Osteoblast (primary cell): ENCODE measurements at regions not wholly inside any gene's neighbourhood (a gene's known extent, or its start where the extent isn't known, plus 50 kb on each side); places are given as distances from the start of the nearest gene placed in this dataset.
A peak's percentile ranks its signal among the peaks of the same experiment; 100 is the strongest.
"Not testable (repeated sequence)": the region's sequence is repeated elsewhere in the genome, so short reads cannot be mapped to it uniquely, and the experiment has no call there.

Experiments used
- DNase-seq: peaks from one replicate; pipeline ENCODE4 v3.0.0; 2011; ENCODE audit warnings: low spot score, mixed read lengths; ENCODE audit not compliant: insufficient read length; ENCODE audit errors: missing footprints
- H2AFZ ChIP-seq: 2 replicates; pipeline ENCODE4 v1.6.0; 2011; ENCODE audit warnings: mild to moderate bottlenecking, low read length
- H3K27ac ChIP-seq: 2 replicates; pipeline ENCODE4 v1.5.1; 2011; ENCODE audit warnings: mild to moderate bottlenecking, low read depth, low read length, moderate library complexity
- H3K27me3 ChIP-seq: 2 replicates; pipeline ENCODE4 v1.6.0; 2012; ENCODE audit warnings: mild to moderate bottlenecking, control low read depth, inconsistent platforms, low read length, moderate library complexity; ENCODE audit not compliant: insufficient read depth
- H3K36me3 ChIP-seq: 2 replicates; pipeline ENCODE4 v1.5.1; 2011; ENCODE audit warnings: mild to moderate bottlenecking, low read length, control low read depth, moderate library complexity; ENCODE audit not compliant: insufficient read depth
- H3K4me1 ChIP-seq: 2 replicates; pipeline ENCODE4 v1.5.1; 2011; ENCODE audit warnings: mild to moderate bottlenecking, low read length, control low read depth, moderate library complexity; ENCODE audit not compliant: insufficient read depth
- H3K4me2 ChIP-seq: 2 replicates; pipeline ENCODE4 v1.6.0; 2011; ENCODE audit warnings: mild to moderate bottlenecking, low read length; ENCODE audit not compliant: insufficient read depth
- H3K4me3 ChIP-seq: fragments of 200-600 bp; sonication (generic); 3 replicates; pipeline ENCODE4 v1.5.1; 2012; ENCODE audit warnings: mild to moderate bottlenecking, low read length, inconsistent platforms; ENCODE audit not compliant: insufficient read depth
- H3K79me2 ChIP-seq: 2 replicates; pipeline ENCODE4 v1.6.0; 2012; ENCODE audit warnings: mild to moderate bottlenecking, low read length, control low read depth, inconsistent platforms; ENCODE audit not compliant: insufficient read depth
- H3K9me3 ChIP-seq: 2 replicates; pipeline ENCODE4 v1.5.1; 2011; ENCODE audit warnings: low read depth, low read length, control low read depth
- H4K20me1 ChIP-seq: 2 replicates; pipeline ENCODE4 v1.6.0; 2012; ENCODE audit warnings: mild to moderate bottlenecking, low read length, control low read depth; ENCODE audit not compliant: insufficient read depth
- CTCF ChIP-seq: IDR thresholded peaks from 2 replicates; pipeline ENCODE4 v1.5.1; 2011; ENCODE audit warnings: mild to moderate bottlenecking, low read depth, low read length, moderate library complexity; ENCODE audit errors: extremely low read depth

- TF ChIP-seq CTCF: no peak
- no peaks in the 10 kb centered on the region for H3K9me3 ChIP-seq
- no peak overlapping the region for H3K27ac ChIP-seq
- H3K36me3 ChIP-seq: no peaks in the 10 kb centered on the region
- H4K20me1 ChIP-seq: no peaks in the 10 kb centered on the region
- H2AFZ ChIP-seq: no peak overlapping the region
- no peaks in the 10 kb centered on the region for H3K79me2 ChIP-seq
- no peak for DNase-seq
- H3K4me1 ChIP-seq: peaks cover 6% of the 10 kb centered on the region
- H3K4me2 ChIP-seq: no peak overlapping the region
- H3K27me3 ChIP-seq: no peaks in the 10 kb centered on the region
- H3K4me3 ChIP-seq: no peak overlapping the region
Measured at GRCh38 chr16:65375651-65376050, 253.8 kb upstream of the CDH11 start.

- peaks cover 6% of the 10 kb centered on the region for H3K4me1 ChIP-seq
- DNase-seq: no peak
- no peak overlapping the region for H3K4me3 ChIP-seq
- peak overlapping the region; percentile 24 for H2AFZ ChIP-seq
- H3K27me3 ChIP-seq: no peaks in the 10 kb centered on the region
- H3K9me3 ChIP-seq: no peaks in the 10 kb centered on the region
- H3K27ac ChIP-seq: no peak overlapping the region
- no peaks in the 10 kb centered on the region for H3K79me2 ChIP-seq
- no peak for TF ChIP-seq CTCF
- H3K36me3 ChIP-seq: no peaks in the 10 kb centered on the region
- no peak overlapping the region for H3K4me2 ChIP-seq
- H4K20me1 ChIP-seq: no peaks in the 10 kb centered on the region
Measured at GRCh38 chr16:65373097-65373496, 251.2 kb upstream of the CDH11 start.

- Histone ChIP-seq H3K4me1 (peaks cover 6% of the 10 kb centered on the region), H3K27me3 (no peaks in the 10 kb centered on the region), H3K79me2 (no peaks in the 10 kb centered on the region), H3K4me3 (no peak overlapping the region), H2AFZ (peak overlapping the region; percentile 24), H3K4me2 (no peak overlapping the region), H3K36me3 (no peaks in the 10 kb centered on the region), H3K9me3 (no peaks in the 10 kb centered on the region), H3K27ac (no peak overlapping the region), H4K20me1 (no peaks in the 10 kb centered on the region)
- DNase-seq: no peak
- no peak for TF ChIP-seq CTCF
Measured at GRCh38 chr16:65372171-65372570, 250.3 kb upstream of the CDH11 start.

GRCh38 chr16:65365732-65366715 is 244.2 kb upstream of the CDH11 start:
- Histone ChIP-seq H3K27ac (no peak overlapping the region), H3K4me3 (no peak overlapping the region), H3K79me2 (no peaks in the 10 kb centered on the region), H3K4me2 (no peak overlapping the region), H3K36me3 (no peaks in the 10 kb centered on the region), H3K4me1 (no peaks in the 10 kb centered on the region), H4K20me1 (no peaks in the 10 kb centered on the region), H3K9me3 (no peaks in the 10 kb centered on the region), H2AFZ (no peak overlapping the region), H3K27me3 (no peaks in the 10 kb centered on the region)
- DNase-seq: no peak
- TF ChIP-seq CTCF: no peak

- not testable (repeated sequence) for DNase-seq, H3K27me3 ChIP-seq, H3K9me3 ChIP-seq, H3K4me1 ChIP-seq, H2AFZ ChIP-seq, H3K4me3 ChIP-seq, H3K79me2 ChIP-seq, H4K20me1 ChIP-seq, H3K36me3 ChIP-seq, H3K27ac ChIP-seq, H3K4me2 ChIP-seq
Measured at GRCh38 chr16:65356721-65357120, 234.9 kb upstream of the CDH11 start.
